Erythroblast (primary cell): ENCODE measurements at regions not wholly inside any gene's neighbourhood (a gene's known extent, or its start where the extent isn't known, plus 50 kb on each side); places are given as distances from the start of the nearest gene placed in this dataset.

Source experiments
- GATA1 ChIP-seq: IDR thresholded peaks from 2 replicates; pipeline ENCODE4 v1.6.1; 2011; ENCODE audit warnings: low read depth, mild to moderate bottlenecking, control low read depth, low read length, moderate library complexity
- POLR2A ChIP-seq: IDR thresholded peaks from 2 replicates; pipeline ENCODE4 v1.6.1; 2011; ENCODE audit warnings: mild to moderate bottlenecking, low read length

DNA sequence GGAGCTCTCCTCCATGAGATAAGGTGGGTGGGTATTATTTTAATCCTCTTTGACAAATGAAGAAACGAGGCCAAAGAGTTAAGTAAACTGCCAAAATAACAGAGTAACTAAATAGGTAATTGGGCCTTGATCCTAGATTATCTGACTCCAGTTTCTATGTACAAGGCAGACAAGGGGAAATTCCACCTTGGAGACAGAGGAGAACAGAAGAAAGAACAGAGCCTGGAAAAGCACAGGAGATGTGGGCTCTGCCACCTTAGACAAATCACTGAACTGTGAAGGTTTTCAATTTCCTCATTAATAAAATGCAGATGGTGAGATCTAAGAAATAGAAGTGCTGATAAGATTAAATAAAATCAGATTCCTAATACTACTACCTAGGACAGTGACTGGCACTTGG lies 310.2 kb upstream of the TLE3 start:
- TF ChIP-seq POLR2A (no peak), GATA1 (no peak)
